ENCODE measurements at regions not wholly inside any gene's neighbourhood (a gene's known extent, or its start where the extent isn't known, plus 50 kb on each side); places are given as distances from the start of the nearest gene placed in this dataset.
"Not testable (repeated sequence)": the region's sequence is repeated elsewhere in the genome, so short reads cannot be mapped to it uniquely, and the experiment has no call there.

DNA sequence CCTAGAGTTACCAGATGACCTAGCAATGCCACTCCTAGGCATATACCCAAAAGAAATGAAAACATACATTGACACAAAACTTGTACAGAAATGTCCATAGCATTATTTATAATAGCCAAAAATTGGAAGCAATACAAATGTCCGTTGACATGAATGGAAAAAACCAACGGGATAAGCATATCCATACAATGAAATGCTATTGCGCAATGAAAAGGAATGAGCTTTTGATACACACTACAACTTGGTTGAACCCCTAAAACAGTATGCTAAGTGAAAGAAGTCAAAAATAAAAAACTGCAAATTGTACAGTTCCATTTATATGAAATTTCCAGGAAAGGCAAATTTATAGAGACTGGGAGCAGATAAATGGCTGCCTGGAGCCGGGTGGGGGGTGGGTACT is 90.6 kb upstream of the G2E3 start:
- no peak overlapping the region for H3K27ac ChIP-seq (ENCODE audit: insufficient read depth, low read length)
- no peaks in the 10 kb centered on the region for H4K20me1 ChIP-seq (ENCODE audit: control insufficient read depth, extremely low read depth, insufficient read depth, low read length)
- H2AFZ ChIP-seq (ENCODE audit: low read length): no peak overlapping the region
- H3K36me3 ChIP-seq (ENCODE audit: control insufficient read depth, insufficient read depth, low read length): no peaks in the 10 kb centered on the region
- no peak for DNase-seq (ENCODE audit: low read depth in 2 of 2)
- H3K9me3 ChIP-seq (ENCODE audit: control insufficient read depth, insufficient read depth, low read depth, low read length): no peaks in the 10 kb centered on the region
- no peak overlapping the region for H3K9ac ChIP-seq (ENCODE audit: insufficient read depth, low read length)
- no peak overlapping the region for H3K4me3 ChIP-seq (replicated peaks in 1 of 4; ENCODE audit: control extremely low read depth in 1 of 4, insufficient read depth in 1 of 4, low read depth in 3 of 4, low read length in 4 of 4)
- no peak for TF ChIP-seq EZH2 (IDR thresholded peaks at IDR 0.05; ENCODE audit: low read length, missing control alignments)
- TF ChIP-seq, protein P1, sequence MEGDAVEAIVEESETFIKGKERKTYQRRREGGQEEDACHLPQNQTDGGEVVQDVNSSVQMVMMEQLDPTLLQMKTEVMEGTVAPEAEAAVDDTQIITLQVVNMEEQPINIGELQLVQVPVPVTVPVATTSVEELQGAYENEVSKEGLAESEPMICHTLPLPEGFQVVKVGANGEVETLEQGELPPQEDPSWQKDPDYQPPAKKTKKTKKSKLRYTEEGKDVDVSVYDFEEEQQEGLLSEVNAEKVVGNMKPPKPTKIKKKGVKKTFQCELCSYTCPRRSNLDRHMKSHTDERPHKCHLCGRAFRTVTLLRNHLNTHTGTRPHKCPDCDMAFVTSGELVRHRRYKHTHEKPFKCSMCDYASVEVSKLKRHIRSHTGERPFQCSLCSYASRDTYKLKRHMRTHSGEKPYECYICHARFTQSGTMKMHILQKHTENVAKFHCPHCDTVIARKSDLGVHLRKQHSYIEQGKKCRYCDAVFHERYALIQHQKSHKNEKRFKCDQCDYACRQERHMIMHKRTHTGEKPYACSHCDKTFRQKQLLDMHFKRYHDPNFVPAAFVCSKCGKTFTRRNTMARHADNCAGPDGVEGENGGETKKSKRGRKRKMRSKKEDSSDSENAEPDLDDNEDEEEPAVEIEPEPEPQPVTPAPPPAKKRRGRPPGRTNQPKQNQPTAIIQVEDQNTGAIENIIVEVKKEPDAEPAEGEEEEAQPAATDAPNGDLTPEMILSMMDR (conservative IDR thresholded peaks at IDR 0.05 in 1 of 2, IDR thresholded peaks at IDR 0.05 in 1 of 2; ENCODE audit: low read depth in 1 of 2, low read length in 2 of 2): no peak
- no peaks in the 10 kb centered on the region for H3K4me1 ChIP-seq (ENCODE audit: control insufficient read depth, extremely low read depth, insufficient read depth, low read length)
- no peaks in the 10 kb centered on the region for H3K27me3 ChIP-seq (ENCODE audit: control insufficient read depth, insufficient read depth, low read length)
- no peaks in the 10 kb centered on the region for H3K79me2 ChIP-seq (ENCODE audit: control insufficient read depth, insufficient read depth, low read length)
- H3K4me2 ChIP-seq (ENCODE audit: extremely low read depth, insufficient read depth, low read length): no peak overlapping the region

GRCh38 chr14:30471980-30472379 is 87.0 kb upstream of the G2E3 start:
- Histone ChIP-seq H4K20me1 (ENCODE audit: control insufficient read depth, extremely low read depth, insufficient read depth, low read length) (no peaks in the 10 kb centered on the region), H3K4me1 (ENCODE audit: control insufficient read depth, extremely low read depth, insufficient read depth, low read length) (no peaks in the 10 kb centered on the region), H3K79me2 (ENCODE audit: control insufficient read depth, insufficient read depth, low read length) (no peaks in the 10 kb centered on the region)

GRCh38 chr14:30473846-30474696 is 84.9 kb upstream of the G2E3 start:
- not testable (repeated sequence) for DNase-seq (ENCODE audit: low read depth in 2 of 2); H4K20me1 ChIP-seq (ENCODE audit: control insufficient read depth, extremely low read depth, insufficient read depth, low read length); H3K4me2 ChIP-seq (ENCODE audit: extremely low read depth, insufficient read depth, low read length); H3K9ac ChIP-seq (ENCODE audit: insufficient read depth, low read length); H3K4me1 ChIP-seq (ENCODE audit: control insufficient read depth, extremely low read depth, insufficient read depth, low read length); H2AFZ ChIP-seq (ENCODE audit: low read length); H3K4me3 ChIP-seq (replicated peaks in 1 of 4; ENCODE audit: control extremely low read depth in 1 of 4, insufficient read depth in 1 of 4, low read depth in 3 of 4, low read length in 4 of 4); H3K27ac ChIP-seq (ENCODE audit: insufficient read depth, low read length); H3K79me2 ChIP-seq (ENCODE audit: control insufficient read depth, insufficient read depth, low read length); H3K9me3 ChIP-seq (ENCODE audit: control insufficient read depth, insufficient read depth, low read depth, low read length); H3K27me3 ChIP-seq (ENCODE audit: control insufficient read depth, insufficient read depth, low read length); H3K36me3 ChIP-seq (ENCODE audit: control insufficient read depth, insufficient read depth, low read length)

More at GRCh38 chr14:30471980-30472379, 87.0 kb upstream of the G2E3 start:
- no peaks in the 10 kb centered on the region for H3K27me3 ChIP-seq (ENCODE audit: control insufficient read depth, insufficient read depth, low read length)
- no peak overlapping the region for H3K4me3 ChIP-seq (replicated peaks in 1 of 4; ENCODE audit: control extremely low read depth in 1 of 4, insufficient read depth in 1 of 4, low read depth in 3 of 4, low read length in 4 of 4)
- no peak overlapping the region for H3K9ac ChIP-seq (ENCODE audit: insufficient read depth, low read length)
- H2AFZ ChIP-seq (ENCODE audit: low read length): no peak overlapping the region
- H3K9me3 ChIP-seq (ENCODE audit: control insufficient read depth, insufficient read depth, low read depth, low read length): no peaks in the 10 kb centered on the region
- no peaks in the 10 kb centered on the region for H3K36me3 ChIP-seq (ENCODE audit: control insufficient read depth, insufficient read depth, low read length)
- H3K4me2 ChIP-seq (ENCODE audit: extremely low read depth, insufficient read depth, low read length): no peak overlapping the region
- DNase-seq (ENCODE audit: low read depth in 2 of 2): no peak
- no peak overlapping the region for H3K27ac ChIP-seq (ENCODE audit: insufficient read depth, low read length)
- TF ChIP-seq EZH2 (IDR thresholded peaks at IDR 0.05; ENCODE audit: low read length, missing control alignments): no peak
- TF ChIP-seq, protein P1 (conservative IDR thresholded peaks at IDR 0.05 in 1 of 2, IDR thresholded peaks at IDR 0.05 in 1 of 2; ENCODE audit: low read depth in 1 of 2, low read length in 2 of 2): no peak
